Activated CD8-positive, alpha-beta T cell treated with anti-CD3 and anti-CD28 coated beads for 36 hours (primary cell): ENCODE measurements at regions not wholly inside any gene's neighbourhood (a gene's known extent, or its start where the extent isn't known, plus 50 kb on each side); places are given as distances from the start of the nearest gene placed in this dataset.

Experiments
- ATAC-seq: fragments of 200-7000 bp; cut with Tn5 transposase; one replicate; pipeline ENCODE4 v1.10.0; 2021; ENCODE audit warnings: mild to moderate bottlenecking, moderate library complexity
- CTCF ChIA-PET: fragments of 350-600 bp; sonication (Branson Sonifier 250); formaldehyde crosslinking; loops from one replicate; lab custom pipeline; 2021; ENCODE audit warnings: antibody characterized with exemption; lab: Charles Lee
- POLR2A ChIA-PET: fragments of 350-600 bp; sonication (Branson Sonifier 250); formaldehyde crosslinking; loops from one replicate; lab custom pipeline; 2021; ENCODE audit warnings: antibody characterized with exemption; lab: Charles Lee
- DNase-seq: peaks from one replicate; pipeline ENCODE4 v3.0.0-alpha.2; 2020
- H3K27ac Mint-ChIP-seq: one replicate; pipeline ENCODE4 v1.8.0; 2021; ENCODE audit warnings: mild to moderate bottlenecking, mixed read lengths
- H3K27me3 Mint-ChIP-seq: one replicate; pipeline ENCODE4 v1.8.0; 2021; ENCODE audit warnings: mixed read lengths
- H3K36me3 Mint-ChIP-seq: one replicate; pipeline ENCODE4 v1.8.0; 2021; ENCODE audit warnings: low read depth, mixed read lengths
- H3K4me1 Mint-ChIP-seq: one replicate; pipeline ENCODE4 v1.8.0; 2021; ENCODE audit warnings: low read depth, mixed read lengths
- H3K4me3 Mint-ChIP-seq: one replicate; pipeline ENCODE4 v1.8.0; 2021; ENCODE audit warnings: mild to moderate bottlenecking, moderate library complexity, mixed read lengths
- H3K9me3 Mint-ChIP-seq: one replicate; pipeline ENCODE4 v1.8.0; 2021; ENCODE audit warnings: mixed read lengths
- intact Hi-C: fragments of 100-400 bp; cut with micrococcal nuclease; formaldehyde crosslinking; loops from one replicate; pipeline ENCODE4 v1.10.0; 2022
- TF ChIP-seq, protein P1 (sequence below): fragments of 200-600 bp; IDR thresholded peaks from one replicate; pipeline ENCODE4 v1.8.0; 2022; ENCODE audit warnings: antibody characterized with exemption, mild to moderate bottlenecking

DNA sequence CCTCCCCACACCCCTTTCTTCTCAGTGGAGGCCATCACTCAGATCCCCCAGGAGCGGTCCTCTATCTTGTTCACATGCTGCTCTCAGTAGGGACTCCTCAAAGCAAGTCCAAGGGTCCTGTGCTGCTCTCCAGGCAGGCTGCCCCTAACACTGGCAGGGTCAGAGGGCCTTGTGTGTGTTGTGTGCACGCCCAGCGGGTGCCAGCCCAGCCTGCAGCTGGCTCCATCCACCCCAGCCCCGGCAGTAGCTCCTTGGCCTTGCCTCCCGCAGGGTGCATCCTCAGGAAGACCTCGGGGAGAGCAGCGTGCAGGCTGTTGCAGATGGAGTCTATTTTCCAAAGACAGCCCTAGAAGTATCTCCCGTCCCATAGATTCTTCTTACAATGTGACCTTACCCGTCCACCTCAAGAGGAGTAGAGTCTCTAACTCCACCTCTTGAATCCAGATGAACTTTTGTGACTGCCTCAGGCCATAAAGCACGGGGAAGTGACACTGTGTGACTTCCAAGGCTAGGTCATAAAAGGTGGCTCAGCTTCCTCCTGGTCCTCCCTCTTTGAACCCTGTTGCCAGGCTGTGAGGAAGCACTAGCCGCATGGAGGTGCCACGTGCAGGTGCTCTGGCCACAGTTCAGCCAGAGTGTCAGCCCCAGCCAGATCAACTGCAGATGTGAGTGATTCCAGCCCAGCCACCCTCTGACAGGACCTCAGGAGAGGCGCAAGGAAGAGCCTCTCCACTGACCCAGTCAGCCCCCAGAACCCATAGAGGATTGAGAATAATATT is 531.6 kb downstream of the SHQ1 start:
- Mint-ChIP-seq H3K27ac (no peak overlapping the region), H3K27me3 (no peaks in the 10 kb centered on the region), H3K4me1 (peaks cover under 1% of the 10 kb centered on the region), H3K4me3 (no peak overlapping the region), H3K9me3 (no peaks in the 10 kb centered on the region), H3K36me3 (no peaks in the 10 kb centered on the region)
- POLR2A ChIA-PET: no interaction called here
- CTCF ChIA-PET: no interaction called here
- TF ChIP-seq, protein P1, sequence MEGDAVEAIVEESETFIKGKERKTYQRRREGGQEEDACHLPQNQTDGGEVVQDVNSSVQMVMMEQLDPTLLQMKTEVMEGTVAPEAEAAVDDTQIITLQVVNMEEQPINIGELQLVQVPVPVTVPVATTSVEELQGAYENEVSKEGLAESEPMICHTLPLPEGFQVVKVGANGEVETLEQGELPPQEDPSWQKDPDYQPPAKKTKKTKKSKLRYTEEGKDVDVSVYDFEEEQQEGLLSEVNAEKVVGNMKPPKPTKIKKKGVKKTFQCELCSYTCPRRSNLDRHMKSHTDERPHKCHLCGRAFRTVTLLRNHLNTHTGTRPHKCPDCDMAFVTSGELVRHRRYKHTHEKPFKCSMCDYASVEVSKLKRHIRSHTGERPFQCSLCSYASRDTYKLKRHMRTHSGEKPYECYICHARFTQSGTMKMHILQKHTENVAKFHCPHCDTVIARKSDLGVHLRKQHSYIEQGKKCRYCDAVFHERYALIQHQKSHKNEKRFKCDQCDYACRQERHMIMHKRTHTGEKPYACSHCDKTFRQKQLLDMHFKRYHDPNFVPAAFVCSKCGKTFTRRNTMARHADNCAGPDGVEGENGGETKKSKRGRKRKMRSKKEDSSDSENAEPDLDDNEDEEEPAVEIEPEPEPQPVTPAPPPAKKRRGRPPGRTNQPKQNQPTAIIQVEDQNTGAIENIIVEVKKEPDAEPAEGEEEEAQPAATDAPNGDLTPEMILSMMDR: no peak
- ATAC-seq (no peak), DNase-seq (no peak)
- intact Hi-C loops: no loop called here

- intact Hi-C loops: no loop called here
- TF ChIP-seq, protein P1: no peak
- no peak for ATAC-seq
- POLR2A ChIA-PET: interaction anchor here (1.0 kb wide), 1 partner anchor 360 kb away, joined by 3 read pairs; no protein-coding TSS in a partner anchor
- DNase-seq: no peak
- Mint-ChIP-seq H3K4me3 (no peak overlapping the region), H3K4me1 (peaks cover 12% of the 10 kb centered on the region), H3K27ac (no peak overlapping the region), H3K9me3 (no peaks in the 10 kb centered on the region), H3K27me3 (peaks cover 1% of the 10 kb centered on the region), H3K36me3 (no peaks in the 10 kb centered on the region)
- CTCF ChIA-PET: no interaction called here
Measured at GRCh38 chr3:72313308-72313707, 528.4 kb upstream of the PROK2 start.

DNA sequence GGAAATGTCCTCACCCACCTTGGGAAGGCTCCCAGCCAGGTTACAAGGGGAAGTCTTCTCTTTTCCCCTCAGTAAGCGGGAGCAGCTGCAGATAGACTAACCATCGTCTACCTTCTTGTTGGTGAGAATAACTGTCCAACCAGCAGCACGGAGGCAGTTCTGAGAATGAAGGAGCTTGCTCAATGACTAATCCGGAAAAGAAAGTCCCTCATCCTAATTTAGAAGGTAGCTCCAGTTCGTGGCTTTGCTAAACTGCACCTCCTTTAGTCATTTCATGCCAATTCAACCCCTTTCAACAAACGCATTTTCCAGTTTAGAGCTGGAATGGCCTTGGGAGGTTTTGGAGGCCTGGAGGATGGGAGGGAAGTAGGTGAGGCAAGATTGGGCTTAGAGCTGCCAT is 527.4 kb upstream of the PROK2 start:
- TF ChIP-seq, protein P1: no peak
- peaks cover 12% of the 10 kb centered on the region for H3K4me1 Mint-ChIP-seq
- ATAC-seq: no peak
- no peak overlapping the region for H3K27ac Mint-ChIP-seq
- CTCF ChIA-PET: interaction anchor here (0.8 kb wide), 1 partner anchor 17 kb away, joined by 3 read pairs; no protein-coding TSS in a partner anchor
- no peak for DNase-seq
- H3K9me3 Mint-ChIP-seq: no peaks in the 10 kb centered on the region
- intact Hi-C loops: no loop called here
- POLR2A ChIA-PET: interaction anchor here (0.6 kb wide), 1 partner anchor 989 kb away, joined by 3 read pairs; no protein-coding TSS in a partner anchor
- no peaks in the 10 kb centered on the region for H3K36me3 Mint-ChIP-seq
- peaks cover 1% of the 10 kb centered on the region for H3K27me3 Mint-ChIP-seq
- no peak overlapping the region for H3K4me3 Mint-ChIP-seq

GRCh38 chr3:72311425-72311824 is 526.5 kb upstream of the PROK2 start:
- Mint-ChIP-seq H3K4me3 (no peak overlapping the region), H3K27me3 (peaks cover 1% of the 10 kb centered on the region), H3K27ac (no peak overlapping the region), H3K9me3 (no peaks in the 10 kb centered on the region), H3K4me1 (peaks cover 12% of the 10 kb centered on the region), H3K36me3 (no peaks in the 10 kb centered on the region)
- ChIA-PET POLR2A (no interaction called here), CTCF (no interaction called here)
- intact Hi-C loops: no loop called here
- TF ChIP-seq, protein P1: no peak
- DNase-seq: no peak
- ATAC-seq: no peak
